Muscle of back (tissue), 3 donors: ENCODE measurements at regions not wholly inside any gene's neighbourhood (a gene's known extent, or its start where the extent isn't known, plus 50 kb on each side); places are given as distances from the start of the nearest gene placed in this dataset.
"Not testable (repeated sequence)": the region's sequence is repeated elsewhere in the genome, so short reads cannot be mapped to it uniquely, and the experiment has no call there.

ENCODE experiments used
- DNase-seq, 3 donors: peaks; one replicate each; pipeline versions ENCODE4 v3.0.0 to v3.0.0-alpha.2; 2013

DNA sequence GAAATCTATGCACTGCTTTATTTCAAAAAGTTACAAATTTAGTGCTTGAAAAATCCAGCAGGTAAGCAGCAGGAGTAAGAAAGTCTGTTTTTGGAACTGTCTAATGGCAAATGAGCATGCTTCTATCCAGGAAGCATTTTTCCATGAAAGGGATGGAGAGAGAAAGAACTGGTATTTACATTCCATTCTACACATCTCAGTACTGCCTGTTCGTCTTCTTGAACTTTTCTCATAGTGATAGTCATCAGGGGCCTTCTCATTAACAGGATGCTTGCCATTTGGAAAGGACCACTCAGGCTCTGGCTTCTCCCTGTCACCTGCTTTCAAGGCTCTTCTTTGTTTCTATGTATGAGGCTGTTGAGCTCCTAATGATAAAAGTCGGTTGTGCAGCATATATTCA lies 267.3 kb upstream of the IL12A start:
- no peak for DNase-seq

DNA sequence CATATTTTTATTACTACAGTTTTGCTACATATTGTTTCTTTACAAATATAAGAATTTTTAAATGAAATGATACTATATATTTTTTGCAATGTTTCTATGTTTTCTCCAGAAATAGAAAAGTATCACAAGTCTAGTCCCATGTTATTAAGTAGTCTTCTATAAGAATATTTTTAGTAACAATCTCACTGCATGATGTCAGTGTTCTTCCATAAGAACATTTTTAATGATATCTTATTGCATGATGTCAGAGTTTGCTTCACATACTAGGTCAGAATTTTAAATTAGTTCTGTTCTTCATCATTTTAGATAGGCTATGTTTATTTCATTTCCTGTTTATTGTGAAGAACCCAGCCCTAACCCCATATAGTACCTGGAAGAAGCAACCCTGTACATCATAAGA lies 265.3 kb upstream of the IL12A start:
- no peak for DNase-seq

GRCh38 chr3:159724627-159725026 lies 264.0 kb upstream of the IL12A start:
- no peak for DNase-seq

- no peak for DNase-seq
Measured at GRCh38 chr3:159726231-159726964, 262.2 kb upstream of the IL12A start.

GRCh38 chr3:159727506-159727905 lies 261.1 kb upstream of the IL12A start:
- DNase-seq: no peak

GRCh38 chr3:159731254-159731653 lies 257.4 kb upstream of the IL12A start:
- DNase-seq: no peak

- DNase-seq: peak in 2 of 3 donors; percentile 8 to 82
Measured at GRCh38 chr3:159732172-159733111, 256.2 kb upstream of the IL12A start.

- DNase-seq: peak in 1 of 3 donors; percentile 80
Measured at GRCh38 chr3:159733194-159733860, 255.3 kb upstream of the IL12A start.

GRCh38 chr3:159734681-159735080 lies 254.0 kb upstream of the IL12A start:
- DNase-seq: no peak

- no peak for DNase-seq
Measured at GRCh38 chr3:159739166-159739565, 249.5 kb upstream of the IL12A start.

GRCh38 chr3:159739969-159740368 lies 248.7 kb upstream of the IL12A start:
- DNase-seq: no peak

GRCh38 chr3:159741281-159741680 lies 247.4 kb upstream of the IL12A start:
- no peak for DNase-seq

GRCh38 chr3:159748425-159748824 lies 240.2 kb upstream of the IL12A start:
- no peak for DNase-seq

GRCh38 chr3:159749406-159749805 lies 239.2 kb upstream of the IL12A start:
- DNase-seq: no peak

DNA sequence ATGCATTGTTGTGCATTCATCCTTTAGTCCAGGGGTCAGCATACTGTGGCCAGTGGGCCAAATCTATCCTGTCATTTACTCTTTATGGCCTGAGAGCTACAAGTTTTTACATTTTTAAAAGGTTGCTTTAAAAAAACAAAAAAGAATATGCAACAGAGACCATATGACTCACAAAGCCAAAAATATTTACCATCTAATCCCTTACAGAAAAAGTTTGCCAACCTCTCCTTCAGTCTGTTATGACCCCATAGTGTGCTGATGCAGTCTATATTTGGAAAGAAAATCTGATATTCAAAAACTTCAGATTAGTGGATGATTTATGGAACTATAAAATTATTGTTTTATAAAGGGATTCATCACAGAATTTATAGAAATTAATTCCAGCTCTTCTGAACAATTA lies 237.5 kb upstream of the IL12A start:
- no peak for DNase-seq

GRCh38 chr3:159751752-159752151 lies 236.9 kb upstream of the IL12A start:
- DNase-seq: no peak

GRCh38 chr3:159756279-159757207 lies 232.1 kb upstream of the IL12A start:
- not testable (repeated sequence) for DNase-seq

DNA sequence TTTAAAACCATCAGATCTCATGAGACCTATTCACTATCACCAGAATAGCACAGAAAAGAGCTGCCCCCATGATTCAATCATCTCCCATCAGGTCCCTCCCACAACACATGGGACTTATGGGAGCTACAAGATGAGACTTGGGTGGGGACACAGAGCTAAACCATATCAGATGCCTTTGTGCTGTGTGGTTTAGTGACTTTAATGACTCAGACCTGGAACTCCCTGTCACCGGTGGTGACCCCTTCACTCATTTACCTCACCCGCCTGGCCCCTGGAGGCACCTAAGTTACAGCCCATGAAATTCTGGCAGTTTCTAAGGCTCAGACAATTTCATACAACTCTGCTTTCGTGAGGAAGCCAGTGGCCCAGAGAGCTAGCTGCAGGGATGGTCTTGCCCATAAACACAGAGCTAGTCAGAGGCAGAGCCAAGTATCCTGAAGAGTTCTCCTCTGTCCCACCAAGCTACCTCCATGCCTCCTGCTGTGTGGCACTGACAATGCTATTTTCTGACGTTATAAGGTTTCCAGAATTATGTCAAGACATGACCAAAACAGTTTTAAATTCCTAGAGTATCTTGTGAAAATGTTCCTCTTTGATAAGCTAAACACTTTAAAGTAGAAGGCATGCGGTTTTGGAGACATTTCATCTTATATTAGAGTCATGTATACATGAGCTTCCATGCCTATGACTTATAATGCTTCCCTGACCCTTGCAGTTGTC lies 231.1 kb upstream of the IL12A start:
- DNase-seq: no peak

GRCh38 chr3:159760046-159760445 lies 228.6 kb upstream of the IL12A start:
- DNase-seq: no peak

DNA sequence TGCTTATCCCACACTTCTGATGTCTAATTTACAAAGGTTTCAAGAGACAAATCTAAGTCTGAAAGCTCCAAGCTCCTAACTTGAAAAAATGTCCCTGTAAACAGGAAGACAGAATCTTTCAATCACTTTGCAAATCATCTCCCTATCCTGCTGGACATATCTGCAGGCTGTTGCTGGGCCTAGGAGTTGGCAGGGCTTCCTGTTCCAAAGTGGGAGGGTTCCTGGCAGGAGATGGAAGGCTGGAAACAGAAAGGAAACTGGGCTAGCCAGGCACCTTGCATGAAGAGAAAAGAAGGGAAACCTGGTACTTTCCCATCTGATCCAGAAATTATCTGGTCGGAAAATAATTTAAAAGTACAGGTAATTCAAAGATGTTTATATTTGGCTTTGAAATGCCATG lies 227.3 kb upstream of the IL12A start:
- peak in 1 of 3 donors; percentile 33 for DNase-seq
